ENCODE measurements at regions not wholly inside any gene's neighbourhood (a gene's known extent, or its start where the extent isn't known, plus 50 kb on each side); places are given as distances from the start of the nearest gene placed in this dataset.

GRCh38 chr2:16015903-16016265, 75.5 kb downstream of the MYCN start:
- no peak for TF ChIP-seq CTCF (IDR thresholded peaks at IDR 0.05)
- TF ChIP-seq POLR2A (IDR thresholded peaks at IDR 0.05): no peak
